ENCODE measurements at regions not wholly inside any gene's neighbourhood (a gene's known extent, or its start where the extent isn't known, plus 50 kb on each side); places are given as distances from the start of the nearest gene placed in this dataset.

DNA sequence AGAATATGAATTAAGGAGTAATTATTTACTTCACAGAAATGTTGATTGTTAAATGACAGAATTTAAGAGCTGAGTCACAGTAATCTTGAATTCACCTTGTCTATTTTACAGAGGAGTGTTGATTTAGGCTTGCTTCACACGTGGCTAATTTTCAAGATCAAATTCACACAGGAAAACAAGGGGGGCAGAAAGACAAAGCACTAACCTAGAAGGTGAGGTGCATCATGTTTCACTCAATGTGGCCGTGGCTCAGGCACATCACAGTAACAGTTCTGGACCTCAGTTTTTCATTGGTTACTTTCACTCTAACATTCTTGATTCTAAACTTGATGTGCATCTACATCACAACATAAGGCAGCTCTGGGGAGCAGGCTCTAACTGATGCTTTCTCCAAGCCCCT lies 69.6 kb upstream of the GNAQ start:
- TF ChIP-seq, protein P1, sequence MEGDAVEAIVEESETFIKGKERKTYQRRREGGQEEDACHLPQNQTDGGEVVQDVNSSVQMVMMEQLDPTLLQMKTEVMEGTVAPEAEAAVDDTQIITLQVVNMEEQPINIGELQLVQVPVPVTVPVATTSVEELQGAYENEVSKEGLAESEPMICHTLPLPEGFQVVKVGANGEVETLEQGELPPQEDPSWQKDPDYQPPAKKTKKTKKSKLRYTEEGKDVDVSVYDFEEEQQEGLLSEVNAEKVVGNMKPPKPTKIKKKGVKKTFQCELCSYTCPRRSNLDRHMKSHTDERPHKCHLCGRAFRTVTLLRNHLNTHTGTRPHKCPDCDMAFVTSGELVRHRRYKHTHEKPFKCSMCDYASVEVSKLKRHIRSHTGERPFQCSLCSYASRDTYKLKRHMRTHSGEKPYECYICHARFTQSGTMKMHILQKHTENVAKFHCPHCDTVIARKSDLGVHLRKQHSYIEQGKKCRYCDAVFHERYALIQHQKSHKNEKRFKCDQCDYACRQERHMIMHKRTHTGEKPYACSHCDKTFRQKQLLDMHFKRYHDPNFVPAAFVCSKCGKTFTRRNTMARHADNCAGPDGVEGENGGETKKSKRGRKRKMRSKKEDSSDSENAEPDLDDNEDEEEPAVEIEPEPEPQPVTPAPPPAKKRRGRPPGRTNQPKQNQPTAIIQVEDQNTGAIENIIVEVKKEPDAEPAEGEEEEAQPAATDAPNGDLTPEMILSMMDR (conservative IDR thresholded peaks at IDR 0.05; ENCODE audit: low read length) = no peak
- TF ChIP-seq EZH2phosphoT487 (IDR thresholded peaks at IDR 0.05; ENCODE audit: borderline replicate concordance, low read depth, low read length) = no peak

Data from OCI-LY7 (cell line).